HG02610 (cell line): ENCODE measurements at regions not wholly inside any gene's neighbourhood (a gene's known extent, or its start where the extent isn't known, plus 50 kb on each side); places are given as distances from the start of the nearest gene placed in this dataset.
"Not testable (repeated sequence)": the region's sequence is repeated elsewhere in the genome, so short reads cannot be mapped to it uniquely, and the experiment has no call there.

Experiments used
- ATAC-seq: cut with Tn5 transposase; IDR thresholded peaks from one replicate; pipeline ENCODE4 v1.9.1; 2021; ENCODE audit warnings: mild to moderate bottlenecking, moderate library complexity; ENCODE audit not compliant: unreplicated experiment

DNA sequence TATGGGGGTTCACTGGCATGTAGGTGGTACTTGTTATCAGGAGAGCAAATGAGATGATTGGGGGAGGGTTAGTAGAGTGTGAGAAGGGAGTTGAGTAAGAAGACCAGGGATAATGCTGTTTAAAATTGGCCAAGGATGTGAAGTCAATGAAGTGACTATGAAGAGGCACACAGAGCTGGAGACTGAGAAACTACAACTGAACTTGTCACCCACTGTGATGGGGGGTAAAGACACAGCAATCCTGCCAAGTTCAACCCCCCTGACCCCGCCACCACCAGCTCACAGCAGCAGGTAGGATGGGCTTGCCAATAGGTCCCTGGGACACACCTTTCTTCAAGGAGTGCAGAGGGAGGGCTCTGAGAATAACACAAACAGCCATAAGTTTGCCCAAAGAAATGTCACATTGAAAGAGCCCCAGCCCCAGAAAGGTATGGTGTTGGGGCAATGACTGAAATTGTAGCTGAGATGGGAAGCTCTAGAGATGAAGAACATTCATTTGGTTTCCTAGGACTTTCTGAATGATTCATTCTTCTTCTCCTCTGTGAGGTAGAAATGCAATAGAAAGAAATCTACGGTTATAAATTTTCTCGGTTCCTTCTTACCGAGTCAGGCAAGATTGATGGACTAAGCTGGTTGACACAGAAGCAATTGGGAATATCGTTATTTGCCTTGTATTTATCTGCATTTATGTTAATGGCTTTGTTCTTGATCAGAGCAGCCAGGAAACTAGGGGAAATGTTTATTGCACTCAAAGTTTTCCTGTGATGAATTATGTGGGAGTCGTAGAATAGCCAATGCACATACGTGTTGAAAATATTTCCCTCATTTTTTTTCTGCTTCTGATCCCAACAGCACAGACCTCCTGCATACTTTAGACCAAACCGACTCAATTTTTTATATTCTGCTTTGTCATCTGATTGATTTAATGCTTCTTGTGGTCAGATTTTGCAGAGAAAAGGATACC lies 595.2 kb upstream of the CDH11 start:
- ATAC-seq, result no peak

DNA sequence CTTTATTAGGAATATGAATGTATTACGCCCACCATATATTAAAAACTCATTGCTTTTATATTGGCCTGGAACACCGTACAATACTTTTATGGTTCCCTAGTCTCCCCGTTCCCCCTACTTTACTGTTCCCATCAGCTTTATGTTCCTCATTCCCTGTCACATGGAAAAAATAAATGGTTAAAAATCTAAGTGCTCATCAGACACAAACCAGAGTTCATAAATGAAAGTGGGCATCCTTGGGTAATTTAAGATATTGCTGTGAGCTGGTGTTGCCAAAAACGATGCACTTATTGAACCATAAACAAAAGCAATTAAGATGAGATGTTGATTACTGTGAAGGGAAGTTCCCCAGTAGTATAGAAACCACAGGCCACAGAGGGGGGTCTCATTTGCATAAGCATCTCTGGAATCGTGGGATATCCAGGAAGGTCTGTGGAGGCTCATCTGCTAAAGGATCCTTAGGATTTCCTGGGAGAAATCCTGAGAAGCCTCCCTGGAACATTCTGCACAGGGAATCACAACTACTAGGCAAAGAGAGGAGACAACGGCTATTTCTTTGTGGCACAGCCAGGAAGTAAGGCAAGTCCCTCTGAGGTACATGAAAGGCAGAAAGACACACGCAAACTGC lies 591.4 kb upstream of the CDH11 start:
- ATAC-seq, result no peak

DNA sequence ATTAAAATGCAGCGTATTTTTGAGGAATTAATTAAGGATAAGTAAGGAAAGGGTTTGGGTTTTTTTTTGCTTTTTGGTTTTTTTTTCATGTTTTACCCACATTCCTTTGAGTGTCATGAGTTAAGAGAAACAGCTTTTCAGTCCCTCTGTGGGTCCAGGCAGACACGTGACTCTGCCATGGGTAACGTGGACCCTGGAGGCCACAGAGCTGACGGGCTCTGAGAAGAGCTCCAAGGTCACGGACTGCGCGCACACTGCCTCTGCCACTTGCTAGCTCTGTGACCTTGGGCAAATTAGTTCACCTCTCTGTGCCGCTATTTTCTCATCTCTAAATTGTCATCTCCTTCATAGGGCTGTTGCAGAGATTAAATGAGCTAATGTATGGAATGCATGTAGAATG lies 588.2 kb upstream of the CDH11 start:
- ATAC-seq, result no peak

DNA sequence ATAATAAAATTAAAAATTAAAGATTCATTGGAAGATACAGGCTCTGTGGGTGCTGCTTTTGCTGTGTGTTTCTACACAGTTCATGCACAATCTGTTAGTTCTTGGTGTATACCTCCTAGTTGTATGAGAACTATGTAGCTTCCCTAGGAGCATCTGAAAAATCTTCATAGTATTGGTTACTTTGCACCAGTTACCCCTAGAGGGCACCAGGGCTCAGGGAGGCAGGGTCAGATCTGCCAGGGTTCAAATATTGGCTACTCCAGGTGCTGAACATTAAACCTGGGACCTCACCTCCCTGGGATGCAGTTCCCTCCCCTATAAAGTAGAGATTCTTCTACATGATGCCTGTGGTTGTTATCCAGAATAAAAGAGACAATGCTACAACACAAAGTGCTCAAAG lies 583.0 kb upstream of the CDH11 start:
- no peak for ATAC-seq

DNA sequence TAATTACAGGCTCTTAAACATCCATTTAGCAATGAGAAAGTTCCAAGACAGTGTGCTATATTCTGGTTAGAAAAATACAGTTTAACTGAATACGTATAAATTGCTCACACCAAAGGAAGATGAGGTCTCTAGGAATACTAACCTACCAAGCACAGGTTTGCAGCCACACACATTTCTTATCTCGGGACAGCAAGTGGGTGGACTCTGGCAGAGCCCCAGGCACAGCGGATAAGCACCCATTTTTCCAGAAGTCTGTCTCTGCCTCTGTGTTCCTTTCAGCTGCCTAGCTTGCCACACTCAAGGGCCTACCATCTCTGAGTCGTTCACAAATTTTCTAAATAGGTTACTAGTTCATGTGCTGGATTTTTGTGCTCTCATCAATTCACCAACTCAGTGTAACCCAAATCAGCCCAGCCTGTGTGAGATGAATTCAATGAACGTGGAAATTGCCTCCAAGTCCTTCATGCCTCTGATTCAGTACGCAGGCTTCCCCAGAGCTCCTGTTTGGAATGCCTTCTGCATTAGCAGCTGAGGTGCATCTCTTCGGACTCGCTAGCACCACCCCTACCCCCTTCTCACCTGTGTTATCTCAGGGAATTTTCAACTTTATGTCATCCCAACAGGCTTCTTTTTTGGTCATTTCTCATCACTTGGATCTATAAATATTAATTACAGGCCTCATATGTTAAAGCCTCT lies 581.0 kb upstream of the CDH11 start:
- no peak for ATAC-seq

DNA sequence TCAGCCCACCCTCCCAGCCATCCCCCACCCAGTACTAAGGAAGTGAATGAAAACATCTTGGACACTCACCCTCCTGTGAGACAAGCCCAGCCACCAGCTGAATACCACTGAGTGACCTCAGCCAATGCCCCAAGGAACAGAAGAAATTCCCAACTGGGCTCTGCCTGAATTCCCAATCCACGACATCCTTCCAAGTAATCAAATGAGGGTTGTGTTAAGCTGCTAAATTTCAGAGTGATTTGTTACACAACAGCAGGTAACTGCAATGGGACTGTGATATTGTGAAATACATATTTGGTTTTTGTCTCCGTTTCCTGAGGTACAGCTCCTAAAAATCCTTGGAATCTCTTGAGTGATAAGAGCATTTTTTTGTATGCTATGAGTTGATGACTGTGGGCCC lies 578.7 kb upstream of the CDH11 start:
- ATAC-seq, result no peak

DNA sequence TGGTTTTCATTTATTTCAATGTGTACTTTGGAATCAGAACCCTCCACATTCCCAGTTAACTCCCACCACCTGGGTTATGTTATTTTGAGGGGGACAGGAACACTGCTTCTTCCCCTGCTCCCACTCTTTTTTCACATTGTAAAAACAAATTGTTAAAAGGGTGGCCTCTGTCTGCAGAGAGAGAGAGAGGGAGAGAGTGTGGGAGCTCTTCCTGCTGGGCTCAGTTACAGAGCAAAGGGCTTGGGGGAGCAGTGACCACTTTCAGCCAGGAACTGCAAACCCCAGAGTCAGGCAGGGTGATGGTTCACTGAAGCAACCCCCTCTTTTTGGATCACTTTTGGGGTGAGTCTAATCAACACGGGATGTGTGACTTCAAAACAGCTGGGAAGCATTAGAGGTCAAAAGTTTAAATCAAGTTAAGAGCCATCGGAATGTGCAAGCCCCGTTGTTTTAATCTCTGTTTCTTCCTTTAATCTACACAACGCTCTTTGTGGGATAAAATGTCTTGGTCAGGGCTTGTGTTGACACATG lies 577.0 kb upstream of the CDH11 start:
- no peak for ATAC-seq

DNA sequence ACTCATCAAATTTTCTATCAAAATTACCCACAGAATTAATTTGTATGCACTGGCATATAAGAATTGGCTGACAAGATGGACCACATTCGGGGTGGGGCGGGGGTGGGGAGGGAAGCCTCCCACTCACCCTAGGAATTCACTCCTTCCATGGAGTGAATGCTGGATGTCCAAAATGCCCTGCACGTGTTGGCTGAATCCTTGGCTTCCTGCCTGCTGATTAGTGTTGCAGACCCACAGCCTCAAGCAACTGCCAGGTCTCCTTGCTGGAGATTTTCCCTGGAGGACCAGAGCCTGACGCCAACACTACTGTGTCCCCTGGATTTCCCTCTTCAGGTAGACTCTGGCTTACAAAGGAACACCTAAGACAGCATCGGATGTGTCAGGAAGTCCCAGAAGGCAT lies 575.7 kb upstream of the CDH11 start:
- ATAC-seq, result no peak

DNA sequence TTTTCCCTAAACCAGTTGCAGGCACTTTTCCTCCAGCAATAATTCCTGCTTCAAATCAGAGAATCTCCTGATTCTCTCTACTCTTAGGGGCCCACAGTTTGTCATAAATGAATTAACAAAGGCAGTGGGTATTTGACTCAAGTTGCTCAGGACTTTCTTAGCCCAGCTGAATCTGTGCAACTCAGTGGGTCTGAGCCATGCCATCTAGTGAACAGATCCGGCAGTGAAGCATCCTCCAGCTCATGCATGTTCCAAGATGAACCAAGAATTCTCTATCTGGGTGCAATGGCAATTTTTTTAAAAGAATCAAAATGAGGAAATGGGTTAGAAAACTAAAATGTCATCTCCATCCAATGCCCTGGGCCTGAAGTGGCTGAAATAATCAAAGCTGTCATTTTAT lies 575.2 kb upstream of the CDH11 start:
- ATAC-seq, result no peak

DNA sequence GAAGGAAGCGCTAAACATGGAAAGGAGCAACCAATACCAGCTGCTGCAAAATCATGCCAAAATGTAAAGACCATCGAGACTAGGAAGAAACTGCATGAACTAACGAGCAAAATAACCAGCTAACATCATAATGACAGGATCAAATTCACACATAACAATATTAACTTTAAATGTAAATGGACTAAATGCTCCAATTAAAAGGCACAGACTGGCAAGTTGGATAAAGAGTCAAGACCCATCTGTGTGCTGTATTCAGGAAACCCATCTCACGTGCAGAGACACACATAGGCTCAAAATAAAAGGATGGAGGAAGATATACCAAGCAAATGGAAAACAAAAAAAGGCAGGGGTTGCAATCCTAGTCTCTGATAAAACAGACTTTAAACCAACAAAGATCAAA lies 570.0 kb upstream of the CDH11 start:
- not testable (repeated sequence) for ATAC-seq

DNA sequence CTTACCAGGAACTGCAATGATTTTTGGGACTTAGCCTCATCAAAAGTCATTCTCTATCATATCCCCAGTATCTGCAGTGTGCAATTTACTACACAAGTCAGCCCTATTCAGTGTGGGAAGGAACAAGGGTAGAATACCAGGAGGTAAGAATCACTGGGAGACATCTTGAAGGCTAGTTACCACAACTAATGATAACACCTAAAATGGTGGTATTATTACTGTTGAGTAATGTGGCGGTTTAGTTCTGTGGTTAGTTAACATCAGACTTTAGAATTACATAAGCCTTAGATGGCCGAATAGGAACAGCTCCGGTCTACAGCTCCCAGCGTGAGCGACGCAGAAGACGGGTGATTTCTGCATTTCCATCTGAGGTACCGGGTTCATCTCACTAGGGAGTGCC lies 567.9 kb upstream of the CDH11 start:
- no peak for ATAC-seq

DNA sequence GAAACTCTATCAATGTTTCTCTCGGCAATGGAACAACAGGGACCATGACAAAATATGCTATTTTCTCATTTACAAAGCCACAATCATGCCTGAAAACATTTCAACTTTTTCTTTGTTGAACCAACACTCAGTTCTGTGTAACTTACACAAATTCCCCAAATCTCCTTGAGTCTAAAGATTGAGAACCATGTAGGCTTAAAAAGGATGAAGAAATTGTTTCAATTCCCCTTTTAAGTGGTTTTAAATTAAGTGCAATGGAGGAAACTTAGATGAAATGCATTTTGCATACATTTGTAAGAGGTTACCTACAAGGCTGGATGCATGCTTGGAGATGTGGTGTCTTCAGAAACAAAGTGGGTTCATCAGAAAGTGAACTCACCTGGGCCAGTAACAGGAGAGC lies 566.4 kb upstream of the CDH11 start:
- ATAC-seq, result no peak

DNA sequence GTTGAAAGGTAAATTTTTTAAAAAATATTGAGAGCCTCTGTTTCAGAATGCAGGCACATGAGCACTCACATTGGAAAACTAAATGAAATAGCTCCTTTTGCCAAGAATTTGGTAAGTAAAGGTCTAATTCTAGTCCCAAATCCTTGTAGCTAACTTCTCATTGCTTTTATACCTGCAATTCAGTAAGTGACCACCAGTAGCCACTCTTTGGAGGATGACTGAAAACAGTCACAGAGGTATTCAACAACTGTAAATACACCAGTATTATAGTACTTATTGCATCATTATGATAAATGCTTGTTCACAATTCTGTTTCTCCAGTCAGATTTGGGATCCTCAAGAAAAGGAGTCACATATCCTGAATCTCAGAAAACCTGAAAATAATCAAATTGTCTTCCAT lies 562.4 kb upstream of the CDH11 start:
- ATAC-seq, result no peak

DNA sequence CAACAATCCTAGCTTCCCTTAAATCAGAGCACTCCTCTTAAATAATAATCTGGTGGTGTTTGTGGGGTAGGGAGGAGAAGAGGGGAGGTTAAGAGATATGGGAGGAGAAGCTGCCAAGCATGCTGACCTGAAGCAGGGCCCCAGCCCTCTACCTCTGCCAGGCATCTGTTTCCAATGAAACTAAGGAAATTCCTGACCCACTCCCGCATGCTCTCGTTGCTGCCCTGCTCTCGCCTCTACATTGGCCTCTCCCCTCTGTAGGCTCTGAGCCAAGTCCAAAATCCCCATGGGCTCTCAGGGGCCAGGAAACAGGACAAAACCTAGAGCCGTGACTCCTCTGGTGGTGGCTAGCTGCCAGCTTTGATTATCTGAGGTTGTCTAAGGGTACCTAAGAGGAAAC lies 559.5 kb upstream of the CDH11 start:
- no peak for ATAC-seq

DNA sequence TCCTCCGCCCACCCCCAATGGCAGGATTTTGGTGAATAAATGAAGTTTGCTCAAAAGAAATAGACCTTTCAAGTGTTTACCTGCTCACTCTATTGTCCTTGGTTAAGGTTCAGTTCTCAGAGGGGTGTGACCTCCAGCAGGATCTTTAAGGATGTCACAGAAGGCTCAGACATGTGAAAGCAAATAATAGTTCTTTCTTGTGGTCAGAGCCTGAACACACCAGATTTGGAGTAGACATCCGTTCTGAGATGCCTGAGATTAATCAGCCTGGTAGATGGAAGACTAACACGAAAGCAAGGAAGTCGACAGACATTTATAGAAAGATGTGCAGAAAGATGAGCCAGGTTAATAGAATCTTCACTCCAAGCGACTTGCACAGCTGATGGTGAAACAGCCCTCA lies 557.9 kb upstream of the CDH11 start:
- no peak for ATAC-seq

DNA sequence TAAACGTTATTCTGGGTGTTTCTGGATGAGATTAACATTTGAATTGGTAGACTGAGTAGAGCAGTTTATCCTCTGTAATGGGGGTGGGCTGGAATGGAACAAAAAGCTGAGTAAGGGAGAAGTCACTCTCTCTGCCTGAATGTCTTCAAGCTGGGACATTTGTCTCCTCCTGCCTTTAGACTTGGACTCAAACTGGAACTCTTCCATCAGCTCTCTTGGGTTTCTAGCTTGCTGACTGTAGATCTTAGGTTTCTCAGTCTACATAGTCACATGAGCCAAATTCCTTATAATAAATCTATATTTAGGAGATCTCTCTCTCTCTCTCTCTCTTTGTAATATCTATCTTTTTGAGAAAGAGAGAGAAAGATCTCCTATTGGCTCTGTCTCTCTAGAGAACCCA lies 553.3 kb upstream of the CDH11 start:
- ATAC-seq, result no peak

DNA sequence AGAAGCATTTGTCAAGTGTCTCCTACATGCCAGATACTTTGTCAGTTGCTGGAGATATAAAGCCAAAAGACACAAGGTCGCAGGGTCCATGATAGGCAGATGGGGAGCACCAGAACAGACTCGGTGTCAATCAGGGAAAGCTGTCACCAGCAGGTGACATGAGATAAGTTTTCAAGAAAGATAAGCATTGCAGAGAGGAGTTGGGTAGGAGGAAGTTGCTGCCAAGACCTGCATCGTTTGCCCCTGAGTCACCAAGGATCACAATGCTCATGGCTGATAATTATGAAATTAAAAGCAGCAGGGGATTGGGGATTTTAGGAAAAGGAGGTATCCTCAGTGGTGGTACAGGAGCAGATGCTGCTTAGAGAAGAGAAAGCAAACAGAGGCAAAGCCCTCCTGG lies 551.1 kb upstream of the CDH11 start:
- ATAC-seq, result no peak

DNA sequence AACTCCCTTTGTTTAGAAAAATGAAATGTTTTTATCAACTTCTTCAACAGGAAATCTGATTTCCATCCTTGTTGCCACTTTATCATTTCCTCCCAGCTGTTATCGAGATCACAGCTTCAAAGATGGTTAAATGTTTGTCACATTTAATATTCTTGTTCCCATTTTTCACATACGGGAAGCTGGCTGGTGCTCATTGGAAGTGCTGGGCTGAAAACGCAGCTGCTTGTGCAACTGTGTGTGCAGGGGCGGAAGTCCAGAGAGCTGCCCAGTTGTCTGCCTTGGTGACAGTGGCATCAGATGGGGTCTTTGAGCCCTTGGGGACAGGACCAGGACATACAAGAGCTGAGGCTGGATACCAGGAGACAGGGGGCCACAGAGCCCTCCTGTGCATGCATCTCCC lies 549.2 kb upstream of the CDH11 start:
- ATAC-seq, result no peak

DNA sequence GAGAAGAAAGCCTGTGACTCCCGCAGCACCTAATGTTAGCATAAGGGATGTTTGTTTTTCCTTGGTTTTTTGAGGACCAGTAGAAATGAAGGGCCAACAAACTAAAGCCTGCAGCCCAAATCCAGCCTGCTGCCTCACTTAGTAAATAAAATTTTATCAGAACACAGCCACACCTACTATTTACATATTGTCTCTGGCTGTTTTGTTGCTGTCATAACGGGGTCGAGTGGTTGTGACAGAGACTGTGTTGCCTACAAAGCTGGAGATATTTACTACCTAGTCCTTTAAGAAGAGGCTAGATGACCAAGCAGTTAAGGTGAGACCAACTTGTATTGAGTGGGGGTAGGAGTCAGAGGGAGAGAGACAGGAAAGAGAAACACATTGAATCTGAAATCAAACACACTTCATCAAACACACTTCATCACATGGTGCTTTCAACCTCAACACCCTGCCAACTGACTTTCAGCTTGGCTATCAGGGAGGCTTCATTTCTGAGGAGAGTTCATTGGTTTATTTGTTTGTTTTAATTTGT lies 546.3 kb upstream of the CDH11 start:
- ATAC-seq, result no peak

DNA sequence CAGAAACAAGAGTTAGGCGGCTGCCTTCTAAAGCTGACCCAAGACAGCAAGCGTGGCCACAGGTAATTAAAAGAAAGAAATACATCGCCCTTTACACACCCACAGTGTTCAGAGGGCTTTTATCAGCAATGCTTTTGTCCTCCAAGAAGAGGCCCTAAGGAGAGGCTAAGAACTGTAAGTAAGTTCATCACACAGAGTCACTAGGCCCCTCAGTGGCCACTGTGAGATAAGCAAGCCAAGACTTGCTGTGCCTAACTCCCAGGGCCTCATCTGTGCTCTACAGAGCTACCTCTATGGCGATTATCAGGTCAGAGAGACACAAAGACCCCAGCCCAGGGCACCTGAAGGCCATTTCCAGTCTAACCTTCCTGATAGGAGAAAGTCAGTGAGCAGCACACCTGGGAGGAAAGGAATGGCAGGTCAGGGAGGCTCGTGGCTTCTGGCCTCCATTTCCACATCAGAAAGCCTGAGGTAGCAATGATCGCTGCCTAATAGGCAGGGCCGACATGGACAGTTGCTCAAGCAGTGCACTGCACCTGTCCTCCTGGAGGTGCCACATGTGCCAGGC lies 545.2 kb upstream of the CDH11 start:
- ATAC-seq, result no peak
